GM18517 (cell line): ENCODE measurements at regions not wholly inside any gene's neighbourhood (a gene's known extent, or its start where the extent isn't known, plus 50 kb on each side); places are given as distances from the start of the nearest gene placed in this dataset.

ENCODE experiments used
- ATAC-seq: cut with Tn5 transposase; IDR thresholded peaks from one replicate; pipeline ENCODE4 v1.9.1; 2021; ENCODE audit warnings: mild to moderate bottlenecking, moderate library complexity; ENCODE audit not compliant: unreplicated experiment

DNA sequence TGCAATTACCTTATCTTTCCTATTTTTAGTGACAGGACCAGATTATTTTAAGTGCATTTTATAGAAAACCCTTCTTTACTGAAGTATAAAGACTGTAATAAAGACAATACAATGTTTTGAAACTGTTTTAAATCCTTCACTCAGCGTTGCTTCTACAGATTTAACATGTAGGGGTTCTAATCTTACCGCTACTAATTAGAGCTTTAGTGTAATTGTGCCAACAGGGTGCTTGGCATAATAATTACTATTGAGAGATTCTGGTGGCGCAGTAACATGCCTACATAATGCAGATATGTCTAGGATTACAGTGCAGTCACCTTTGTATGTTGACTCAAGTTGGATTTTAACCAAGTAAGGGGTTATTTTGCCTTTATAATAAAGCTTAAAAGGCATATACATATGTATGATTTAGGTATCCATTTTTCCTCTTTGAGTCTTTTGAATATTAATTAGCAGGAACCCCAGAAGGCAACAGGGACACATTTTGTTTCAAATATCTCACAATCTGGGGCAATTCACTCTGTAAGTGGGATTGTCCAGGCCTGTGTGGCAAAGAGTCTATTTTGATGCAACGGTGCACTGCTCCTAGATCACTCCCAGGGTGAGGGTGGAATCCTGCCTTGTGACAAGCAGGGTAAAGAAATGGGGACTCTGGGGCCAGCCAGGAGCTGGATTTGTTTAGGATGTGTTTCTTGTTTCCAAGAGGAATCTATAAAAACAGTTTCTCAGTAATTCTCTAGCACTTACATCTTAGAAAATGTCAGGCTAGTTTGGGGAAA, 604.7 kb upstream of the SALL1 start:
- ATAC-seq = no peak

DNA sequence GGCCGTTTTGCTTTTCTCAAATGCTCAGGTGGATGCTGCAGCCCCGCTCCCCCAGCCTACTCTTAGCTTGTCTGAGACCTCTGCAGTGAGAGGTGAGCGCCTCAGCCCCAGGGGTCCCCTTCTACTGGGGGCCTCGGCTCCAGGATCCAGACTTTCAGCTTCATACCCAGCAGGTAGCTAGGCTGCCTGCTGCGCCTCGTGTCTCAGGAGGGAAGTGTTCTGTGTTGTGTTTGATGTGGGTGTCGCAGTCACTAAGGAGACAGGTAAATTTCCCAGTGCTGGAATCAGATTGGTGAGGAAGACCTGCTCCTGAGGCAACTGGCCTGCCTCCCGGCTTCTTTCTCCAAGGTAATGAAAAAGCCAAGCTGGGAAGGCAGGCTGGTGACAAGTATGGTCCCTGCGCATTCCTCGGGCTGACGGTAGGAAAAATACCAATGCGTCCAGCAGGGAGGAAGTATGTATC, 604.0 kb upstream of the SALL1 start:
- ATAC-seq = no peak

DNA sequence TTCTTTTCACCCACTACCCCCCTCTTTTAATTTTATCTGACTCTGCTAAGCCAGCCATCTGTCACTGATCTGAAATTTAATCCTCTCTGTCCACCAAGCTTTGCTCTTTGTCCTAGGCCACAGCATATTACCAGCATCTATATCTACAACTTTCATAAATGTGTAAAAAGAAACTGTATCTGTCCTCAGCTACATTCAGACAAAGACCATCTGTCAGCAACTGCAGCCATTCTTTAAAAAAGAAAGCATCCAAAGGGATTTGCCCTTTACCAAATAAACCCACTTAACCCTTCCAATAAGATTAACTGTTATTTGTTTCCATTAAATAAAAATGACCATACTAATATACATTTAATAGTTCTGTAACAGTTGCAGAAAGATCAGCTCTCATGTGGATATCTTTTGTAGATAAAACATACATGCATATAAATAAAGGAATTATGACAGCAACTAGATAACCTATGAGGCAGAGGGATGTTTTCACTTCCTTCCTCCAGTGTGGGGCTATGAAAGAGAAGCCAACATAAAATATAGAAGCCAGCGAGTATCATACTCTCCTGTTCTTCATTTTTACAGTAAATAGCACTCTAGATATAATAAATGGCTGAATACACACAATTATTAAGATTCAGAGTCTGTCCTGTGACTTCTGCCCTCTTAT, 602.5 kb upstream of the SALL1 start:
- ATAC-seq = no peak

DNA sequence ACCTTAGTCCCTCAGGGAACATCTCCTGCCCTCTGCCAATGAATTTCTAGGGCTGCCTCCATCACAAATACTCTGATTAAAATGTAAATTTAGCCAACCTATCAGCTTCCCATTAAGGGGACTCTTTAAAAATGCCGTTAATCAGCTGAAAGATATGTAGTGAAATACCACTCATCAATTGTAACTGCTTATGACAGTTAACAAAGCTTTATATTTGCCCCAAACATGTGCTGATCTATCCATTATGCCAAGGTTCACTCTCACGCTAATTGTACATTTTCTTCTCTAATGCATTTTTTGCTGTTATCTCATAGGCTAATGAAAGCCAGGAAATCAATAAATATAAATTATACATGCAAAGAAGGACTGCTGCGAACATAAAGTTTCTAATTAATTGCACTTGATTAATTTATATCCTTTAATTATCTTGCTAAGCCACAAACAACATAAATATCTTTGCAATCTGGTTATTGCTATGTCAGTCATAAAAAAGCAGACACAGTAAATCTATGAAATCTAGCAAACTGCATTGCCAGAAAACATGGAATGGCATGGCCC, 601.4 kb upstream of the SALL1 start:
- no peak for ATAC-seq

DNA sequence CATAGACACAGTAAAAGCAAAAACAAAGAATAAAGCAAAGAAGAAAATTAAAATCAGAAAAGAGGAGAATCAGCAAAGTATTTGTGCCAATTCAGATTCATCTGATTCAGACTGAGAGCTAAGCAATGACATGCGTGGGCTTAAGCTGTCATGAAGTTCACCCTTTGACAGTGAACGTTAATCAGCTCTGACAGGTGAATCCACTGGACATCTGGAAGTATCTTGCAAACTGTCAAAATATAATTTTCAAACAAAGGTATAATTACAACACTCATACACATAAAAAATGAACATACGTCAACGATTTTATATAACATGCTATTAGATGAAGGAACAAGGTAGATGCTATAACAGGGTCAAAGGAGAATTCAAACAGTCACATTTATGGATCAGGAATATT, 596.3 kb upstream of the SALL1 start:
- no peak for ATAC-seq

DNA sequence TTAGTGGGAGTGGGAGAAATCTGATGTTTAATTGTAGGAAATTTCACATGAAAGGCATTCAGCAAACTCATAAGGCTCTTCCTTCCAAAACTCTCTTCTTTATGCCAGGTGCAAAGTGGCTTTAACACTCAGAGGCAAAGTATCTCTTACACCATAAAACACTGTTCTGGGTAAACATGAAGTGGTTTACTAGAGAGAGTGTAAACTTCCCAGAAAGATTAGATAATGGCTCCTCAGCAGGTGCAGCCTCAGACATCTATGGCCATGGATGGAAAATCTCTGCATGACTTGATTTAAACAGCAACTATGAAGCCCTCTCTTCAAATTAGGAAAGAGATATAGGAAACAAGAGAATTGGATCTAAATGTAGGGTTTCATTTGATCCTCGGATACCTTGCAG, 583.1 kb upstream of the SALL1 start:
- no peak for ATAC-seq

DNA sequence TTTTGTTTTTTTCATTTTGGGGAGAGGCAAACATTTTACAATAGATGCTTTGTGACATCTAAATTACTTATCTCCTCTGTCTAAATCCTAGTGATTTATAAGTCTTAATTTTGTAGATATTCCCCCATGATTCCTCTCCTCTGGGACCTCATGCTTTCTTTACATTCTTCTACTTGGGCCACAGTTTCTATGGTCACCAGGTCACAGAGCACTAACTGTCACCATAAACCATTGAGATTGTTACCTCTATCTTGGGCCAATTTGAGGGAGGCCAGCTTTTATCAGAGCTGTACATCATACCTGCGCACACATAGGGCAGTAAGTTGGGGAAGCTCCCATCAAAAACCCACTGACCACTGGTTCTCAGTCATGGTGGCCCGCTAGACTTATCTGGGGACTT, 582.1 kb upstream of the SALL1 start:
- no peak for ATAC-seq

DNA sequence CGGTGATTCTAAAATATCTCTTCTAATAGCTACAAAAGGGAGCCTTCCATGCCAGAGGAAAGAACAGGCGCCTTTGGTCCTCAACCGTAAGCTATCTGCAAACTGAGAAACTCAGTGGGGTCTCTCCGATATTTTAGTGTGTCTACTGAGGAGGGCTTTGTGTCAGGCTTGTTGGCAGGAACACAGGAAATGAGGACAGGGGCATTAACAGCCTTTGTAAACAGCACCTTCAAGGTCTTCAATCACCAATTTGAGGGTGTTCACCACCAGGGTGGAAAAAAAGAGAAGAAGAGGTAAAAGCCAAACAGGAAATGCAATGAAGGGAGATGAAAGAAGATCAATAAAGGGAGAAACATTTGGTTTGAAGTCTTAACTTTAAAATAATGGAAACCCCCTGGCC, 580.1 kb upstream of the SALL1 start:
- ATAC-seq = no peak

DNA sequence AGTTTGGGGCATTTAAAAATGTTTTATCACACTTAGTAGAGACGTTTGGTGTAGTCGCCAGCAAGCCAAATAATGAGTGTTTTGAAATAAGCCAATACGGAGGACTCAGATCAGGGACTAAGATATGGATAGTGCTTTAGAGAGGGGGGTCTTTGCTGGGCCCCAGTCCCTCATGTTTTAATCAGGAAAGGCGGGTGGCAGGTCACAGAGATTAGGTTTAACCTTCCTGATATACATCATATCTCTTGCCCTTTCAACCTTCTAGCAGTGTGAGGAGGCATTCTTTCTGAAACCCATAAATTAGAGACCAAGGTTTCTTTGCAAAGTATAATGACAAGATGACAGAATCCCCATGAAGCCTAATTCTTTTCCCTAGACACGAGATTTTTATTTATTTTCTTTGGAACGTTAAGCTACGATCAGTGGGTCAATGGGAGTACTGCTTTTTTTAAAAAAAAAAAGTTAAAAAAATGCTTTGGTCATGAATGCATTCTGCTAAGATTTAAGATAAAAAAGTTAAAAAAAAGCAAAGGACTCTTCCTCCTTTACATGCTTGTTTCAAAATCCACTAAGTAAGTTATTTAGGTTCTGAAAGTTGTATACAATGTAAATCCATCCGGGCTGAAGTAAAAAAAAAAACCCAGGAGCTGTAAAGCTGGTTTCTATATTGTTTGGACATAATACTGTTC, 572.1 kb upstream of the SALL1 start:
- no peak for ATAC-seq

DNA sequence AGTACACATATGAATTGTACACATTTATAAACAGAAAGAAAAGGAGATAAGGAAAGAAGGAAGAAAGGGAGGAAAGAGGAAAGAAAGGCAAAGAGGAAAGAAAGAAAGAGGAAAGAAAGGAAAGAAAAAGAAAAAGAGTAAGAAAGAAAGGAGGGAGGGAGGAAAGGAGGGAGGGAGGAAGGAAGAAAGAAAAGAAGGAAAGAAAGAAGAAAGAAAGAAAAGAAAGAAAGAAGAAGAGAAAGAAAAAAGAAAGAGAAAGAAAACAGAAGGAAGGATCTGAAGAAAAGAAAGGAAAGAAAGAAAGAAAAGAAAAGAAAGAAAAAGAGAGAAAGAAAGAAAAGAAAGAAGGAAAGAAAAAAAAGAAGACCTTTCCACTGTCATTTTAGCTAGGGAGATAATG, 571.4 kb upstream of the SALL1 start:
- no peak for ATAC-seq

DNA sequence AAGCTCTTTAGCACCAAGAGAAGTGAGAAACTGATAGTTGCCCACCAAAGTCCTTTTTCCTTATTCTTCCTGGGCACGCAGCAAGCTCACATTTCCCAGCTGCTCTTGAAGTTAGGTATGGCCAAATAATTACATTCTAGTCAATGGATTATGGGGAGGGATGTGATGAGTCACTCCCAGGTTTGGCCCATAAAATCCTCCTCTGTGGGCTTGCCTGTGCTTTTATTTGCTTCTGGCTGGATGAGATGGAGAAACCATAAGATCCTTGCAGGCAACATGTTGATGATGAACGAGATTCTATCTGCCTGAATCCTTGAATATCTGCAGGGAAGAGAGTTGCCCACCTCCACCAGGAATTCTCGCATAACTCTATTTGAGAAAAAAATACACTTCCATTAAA, 568.3 kb upstream of the SALL1 start:
- ATAC-seq = no peak

DNA sequence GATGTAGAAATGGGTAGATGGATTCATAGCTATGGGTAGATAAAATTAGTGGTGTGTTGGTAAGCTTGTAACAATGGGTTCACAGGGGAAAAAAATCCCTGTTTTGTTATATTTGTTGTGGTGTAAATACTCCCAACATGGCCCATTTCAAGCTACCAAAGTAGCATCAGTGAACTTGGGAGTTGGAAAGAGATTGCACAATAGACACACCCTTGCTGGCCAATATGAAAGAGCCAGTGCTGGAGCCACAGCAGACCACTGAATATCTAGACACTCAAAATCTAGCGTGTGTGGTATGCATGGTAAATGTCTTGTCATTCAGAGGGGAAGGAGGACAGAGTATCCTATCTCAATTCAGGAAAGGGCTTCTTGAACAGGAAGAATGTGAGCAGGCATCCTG, 565.1 kb upstream of the SALL1 start:
- no peak for ATAC-seq

DNA sequence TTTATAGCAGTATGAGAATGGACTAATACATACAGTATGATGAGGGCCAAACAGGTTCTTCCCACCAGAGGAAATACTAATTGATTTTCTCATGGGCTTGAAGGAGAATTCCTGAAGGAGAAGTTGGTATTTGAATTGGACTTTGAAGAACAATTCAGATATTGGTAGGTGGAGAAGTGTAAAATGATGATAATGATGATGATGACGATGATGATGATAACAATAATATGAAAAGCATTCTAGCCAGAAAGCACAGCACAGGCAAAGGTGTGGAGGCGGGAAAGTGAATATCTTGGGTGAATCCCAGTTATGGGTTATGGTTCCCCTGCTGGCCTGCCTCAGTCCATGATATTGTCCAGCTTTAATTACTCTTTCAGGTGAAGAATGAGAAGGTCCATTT, 562.4 kb upstream of the SALL1 start:
- no peak for ATAC-seq

DNA sequence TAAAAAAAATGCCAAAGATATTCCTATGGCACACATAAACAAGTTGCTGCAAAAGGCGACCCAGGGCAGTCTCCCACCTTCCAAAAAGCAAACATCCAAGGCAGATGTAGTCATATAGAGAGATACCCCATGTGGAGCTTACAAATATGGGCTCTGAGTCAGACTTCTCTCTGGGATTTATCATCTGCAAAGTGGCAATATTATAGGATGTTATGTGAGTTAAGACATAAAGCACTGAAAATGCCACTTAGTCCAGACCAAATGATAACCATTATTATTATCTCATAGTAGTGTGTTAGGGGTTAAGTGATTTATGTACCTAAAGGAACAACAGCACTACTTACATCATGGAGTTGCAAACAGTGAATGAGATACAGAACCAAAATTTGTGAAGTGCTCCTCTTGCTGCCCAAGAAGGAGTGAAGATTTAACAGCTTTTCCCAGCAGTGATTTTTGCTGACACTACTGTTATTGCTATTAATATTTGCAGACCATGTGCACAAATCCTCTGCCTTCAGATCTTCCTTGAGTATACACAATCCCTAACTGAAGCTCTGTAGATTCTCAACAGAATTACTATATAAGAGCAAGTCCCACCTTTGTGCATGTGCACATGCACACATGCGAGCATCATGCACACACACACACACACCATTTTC, 560.0 kb upstream of the SALL1 start:
- no peak for ATAC-seq

DNA sequence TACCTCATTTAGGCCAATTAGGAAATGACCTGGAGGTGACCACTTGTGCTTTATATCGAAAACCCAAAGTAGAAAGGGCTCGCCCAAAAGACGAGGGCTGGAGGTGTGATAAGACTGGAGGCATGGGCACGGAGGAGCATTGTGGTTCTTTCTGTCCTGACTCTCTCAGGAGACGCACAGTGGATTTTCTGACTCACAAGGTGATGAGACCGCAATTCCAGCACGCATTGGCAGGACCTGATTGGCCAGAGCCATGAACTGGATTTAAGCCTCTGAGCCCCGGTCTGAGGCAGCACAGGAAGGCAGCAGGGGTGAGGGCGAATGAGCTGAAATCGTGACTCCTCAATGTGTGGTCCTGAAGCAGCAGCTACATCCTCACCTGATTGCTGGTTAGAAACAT, 559.1 kb upstream of the SALL1 start:
- no peak for ATAC-seq

DNA sequence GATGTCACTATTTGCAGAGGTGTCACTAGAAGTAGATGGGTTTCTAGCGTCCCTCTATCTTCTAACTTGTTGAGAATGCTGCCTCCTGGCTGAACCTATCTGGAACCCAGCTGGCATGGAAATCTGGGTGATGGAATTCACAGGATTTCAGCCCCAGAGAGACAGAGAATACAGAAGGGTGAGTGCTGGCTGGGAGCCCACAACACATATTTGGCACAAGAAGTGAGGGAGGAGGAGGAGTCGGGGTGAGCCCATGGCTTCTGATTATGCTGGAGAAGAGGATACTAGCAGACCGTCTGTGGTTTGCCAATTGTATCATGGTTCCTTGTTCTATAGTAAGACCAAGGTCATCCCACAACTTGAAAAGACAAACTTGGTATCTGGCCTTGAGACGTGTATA, 557.8 kb upstream of the SALL1 start:
- no peak for ATAC-seq

DNA sequence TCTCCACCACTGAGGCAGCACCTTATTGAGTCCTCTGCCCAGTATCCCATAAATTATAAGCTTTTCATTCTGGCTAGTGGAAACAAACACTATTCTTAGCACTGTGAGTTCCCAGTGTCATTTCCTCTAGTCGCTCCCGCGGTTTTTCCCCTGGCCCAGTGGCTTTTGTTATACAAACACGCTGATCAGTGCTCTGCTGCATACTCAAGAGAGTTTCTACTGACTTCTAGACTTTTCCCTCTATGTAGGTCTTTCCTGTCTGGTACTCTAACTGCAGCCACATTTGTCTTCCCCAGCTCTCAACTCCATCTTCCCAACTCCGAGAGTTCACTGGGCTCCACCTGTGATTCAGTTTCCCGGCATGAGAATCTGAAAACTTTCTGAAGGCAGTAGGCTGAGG, 556.6 kb upstream of the SALL1 start:
- no peak for ATAC-seq

DNA sequence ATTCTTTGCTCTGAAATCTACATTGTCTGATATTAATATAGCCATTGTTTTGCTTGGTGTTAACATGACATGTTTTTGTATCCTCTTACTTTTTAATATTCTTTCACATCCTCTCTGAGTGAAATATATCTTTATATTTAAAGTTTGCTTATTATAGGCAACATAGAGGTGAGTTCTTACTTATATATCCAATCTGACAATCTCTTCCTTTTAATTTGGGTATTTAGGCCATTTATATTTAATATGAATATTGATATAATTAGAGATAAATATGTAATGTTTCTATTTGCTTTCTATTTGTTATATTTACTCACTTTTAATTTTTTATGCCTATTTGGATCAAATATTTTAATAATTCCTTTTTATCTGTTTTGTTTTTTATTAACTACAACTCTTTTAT, 554.1 kb upstream of the SALL1 start:
- no peak for ATAC-seq

DNA sequence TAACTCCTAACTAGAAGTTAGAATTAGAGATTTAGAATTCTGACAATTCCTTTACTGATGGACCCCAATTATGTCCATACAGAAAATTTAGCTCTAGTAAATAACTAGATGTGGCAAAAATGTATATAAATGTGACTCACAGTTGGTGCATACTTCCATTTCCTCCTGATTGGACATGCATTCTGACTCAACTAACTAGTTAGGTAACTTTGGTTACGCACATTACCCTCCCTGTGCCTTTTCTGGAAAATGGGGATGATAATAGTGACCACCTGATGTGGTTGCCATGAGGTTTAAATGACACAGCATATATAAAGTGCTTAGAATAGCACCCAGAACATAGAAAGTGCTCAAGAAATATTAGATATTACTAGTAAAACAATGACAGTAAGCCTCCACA, 550.0 kb upstream of the SALL1 start:
- ATAC-seq = no peak

DNA sequence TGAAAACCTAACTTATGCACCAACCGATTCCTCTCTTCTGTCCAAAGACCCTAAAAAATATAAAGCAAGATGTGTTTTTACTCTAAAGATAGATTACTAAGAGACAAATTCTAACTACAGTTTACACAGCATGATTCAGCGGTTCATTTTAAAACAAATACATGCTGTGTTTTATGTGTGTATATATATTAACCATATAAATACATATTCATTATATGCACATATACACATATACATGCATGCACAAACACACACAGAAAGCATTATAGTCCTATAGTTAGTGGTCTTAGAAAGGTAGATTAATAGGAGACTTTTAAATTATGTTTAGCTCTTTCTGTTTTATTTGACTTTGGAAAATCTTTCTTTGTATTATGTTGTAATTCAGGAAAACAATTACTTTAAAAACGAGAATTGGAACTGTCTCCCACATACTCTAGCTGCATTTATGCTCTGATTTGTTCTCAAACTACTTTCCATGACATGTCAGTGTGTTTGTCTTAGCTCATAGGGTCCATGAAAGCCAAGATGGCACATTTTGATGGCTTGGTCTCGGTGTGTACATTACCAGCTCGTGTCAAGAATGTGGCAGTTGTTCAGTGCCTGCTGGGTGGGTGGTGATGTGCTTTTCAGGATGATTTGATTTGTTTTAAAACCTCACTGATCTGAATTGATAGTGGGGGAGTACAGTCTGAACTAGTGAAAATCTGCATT, 548.8 kb upstream of the SALL1 start:
- ATAC-seq = no peak

DNA sequence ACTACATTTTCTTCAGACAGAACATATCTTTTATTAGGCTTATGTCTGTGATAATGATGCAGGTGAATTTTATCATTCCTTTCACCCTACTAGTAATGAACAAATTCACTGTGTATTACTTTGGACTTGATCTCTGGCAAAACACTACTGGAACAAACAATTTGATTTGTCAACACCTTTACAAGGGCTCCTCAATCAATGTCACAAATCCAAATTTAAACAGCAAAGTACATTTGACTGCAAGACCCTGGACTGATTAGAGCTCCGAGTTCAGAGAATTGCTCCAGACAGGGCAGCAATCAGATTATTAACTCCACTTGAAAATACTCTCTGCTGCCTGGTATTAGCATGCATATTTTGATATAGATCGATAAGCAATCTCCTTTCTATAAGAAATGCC, 547.6 kb upstream of the SALL1 start:
- no peak for ATAC-seq
